Erythroblast (primary cell): ENCODE measurements at regions not wholly inside any gene's neighbourhood (a gene's known extent, or its start where the extent isn't known, plus 50 kb on each side); places are given as distances from the start of the nearest gene placed in this dataset.

Source experiments
- GATA1 ChIP-seq: IDR thresholded peaks from 2 replicates; pipeline ENCODE4 v1.6.1; 2011; ENCODE audit warnings: low read depth, mild to moderate bottlenecking, control low read depth, low read length, moderate library complexity
- POLR2A ChIP-seq: IDR thresholded peaks from 2 replicates; pipeline ENCODE4 v1.6.1; 2011; ENCODE audit warnings: mild to moderate bottlenecking, low read length

DNA sequence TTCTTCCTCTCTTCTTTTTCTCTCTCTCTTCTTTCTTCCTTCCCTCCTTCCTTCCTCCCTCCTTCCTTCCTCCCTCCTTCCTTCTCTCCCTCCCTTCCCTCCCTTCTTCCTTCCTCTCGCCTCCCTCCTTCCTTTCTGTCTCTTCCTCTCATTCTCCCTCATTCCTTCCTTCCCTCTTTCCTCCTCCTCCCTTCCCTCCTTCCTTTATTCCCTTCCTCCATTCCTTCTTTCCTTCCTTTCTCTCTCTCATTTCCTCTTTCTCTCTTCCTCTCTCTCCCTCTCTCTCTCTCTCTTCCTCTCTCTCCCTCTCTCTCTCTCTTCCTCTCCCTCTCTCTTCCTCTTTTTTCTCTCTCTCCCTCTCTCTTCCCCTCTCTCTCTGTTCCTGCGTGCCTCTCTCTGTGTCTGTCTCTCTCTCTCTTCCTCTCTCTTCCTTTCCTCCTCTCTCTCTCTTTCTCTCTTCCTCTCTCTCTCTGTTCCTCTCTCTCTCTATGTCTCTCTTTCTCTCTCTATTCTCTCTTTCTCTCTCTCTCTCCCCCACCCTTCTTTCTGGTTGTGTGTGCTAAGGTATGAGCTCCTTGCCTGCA, 80.1 kb upstream of the PFKP start:
- TF ChIP-seq POLR2A (no peak), GATA1 (no peak)
